GM19324 (cell line): ENCODE measurements at regions not wholly inside any gene's neighbourhood (a gene's known extent, or its start where the extent isn't known, plus 50 kb on each side); places are given as distances from the start of the nearest gene placed in this dataset.

Experiments used
- ATAC-seq: cut with Tn5 transposase; IDR thresholded peaks from one replicate; pipeline ENCODE4 v1.9.1; 2021; ENCODE audit warnings: mild to moderate bottlenecking, moderate library complexity; ENCODE audit not compliant: unreplicated experiment, low FRiP score

DNA sequence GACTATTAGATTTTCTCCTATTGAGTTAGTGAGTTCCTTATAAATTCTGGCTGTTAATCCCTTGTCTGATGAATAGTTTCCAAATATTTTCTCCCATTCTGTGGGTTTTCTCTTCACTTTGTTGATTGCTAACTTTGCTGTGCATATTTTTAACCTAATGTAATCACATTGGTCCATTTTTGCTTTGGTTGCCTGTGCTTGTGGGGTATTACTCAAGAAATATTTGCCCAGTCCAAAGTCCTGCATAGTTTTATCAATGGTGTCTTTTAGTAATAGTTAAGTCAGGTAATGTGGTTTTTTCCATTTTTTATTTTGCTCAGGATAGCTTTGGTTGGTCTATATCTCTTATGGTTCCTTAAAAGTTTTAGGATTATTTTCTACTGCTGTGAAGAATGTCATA lies 490.3 kb downstream of the ARAP2 start:
- ATAC-seq: no peak

DNA sequence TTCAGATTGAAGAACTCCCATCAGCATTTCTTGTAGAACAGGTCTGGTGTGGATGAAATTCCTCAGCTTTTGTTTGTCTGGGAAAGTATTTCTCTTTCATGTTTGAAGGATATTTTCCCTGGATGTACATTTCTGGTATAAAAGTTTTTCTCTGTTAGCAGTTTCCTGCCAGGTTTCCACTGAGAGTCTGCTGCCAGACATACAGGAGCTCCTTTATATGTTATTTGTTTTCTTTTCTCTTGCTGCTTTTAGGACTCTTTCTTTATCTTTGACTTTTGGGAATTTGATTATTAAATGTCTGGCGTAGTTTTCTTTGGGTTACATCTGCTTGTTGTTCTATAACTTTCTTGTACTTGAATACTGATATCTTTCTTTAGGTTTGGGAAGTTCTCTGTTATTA lies 486.5 kb downstream of the ARAP2 start:
- ATAC-seq: no peak

DNA sequence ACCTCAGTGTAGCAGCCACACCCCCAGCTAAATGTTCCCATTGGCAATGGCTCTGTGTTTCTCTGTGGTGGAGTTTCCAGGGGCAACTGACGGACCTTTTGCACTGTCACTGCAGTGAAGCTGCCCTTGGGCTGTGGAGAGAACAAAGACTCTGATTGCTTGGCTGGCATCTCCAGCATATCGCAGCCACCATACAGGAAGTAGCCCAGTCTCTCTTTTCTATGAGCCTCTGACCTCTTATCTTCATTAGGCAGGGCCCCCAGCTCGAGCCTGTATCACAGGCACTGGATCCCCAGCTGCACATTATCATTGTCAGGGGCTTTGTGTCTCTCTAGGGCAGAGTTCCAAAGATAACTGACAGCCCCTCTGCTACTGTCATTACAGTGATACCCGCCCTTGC lies 483.5 kb downstream of the ARAP2 start:
- ATAC-seq: no peak

DNA sequence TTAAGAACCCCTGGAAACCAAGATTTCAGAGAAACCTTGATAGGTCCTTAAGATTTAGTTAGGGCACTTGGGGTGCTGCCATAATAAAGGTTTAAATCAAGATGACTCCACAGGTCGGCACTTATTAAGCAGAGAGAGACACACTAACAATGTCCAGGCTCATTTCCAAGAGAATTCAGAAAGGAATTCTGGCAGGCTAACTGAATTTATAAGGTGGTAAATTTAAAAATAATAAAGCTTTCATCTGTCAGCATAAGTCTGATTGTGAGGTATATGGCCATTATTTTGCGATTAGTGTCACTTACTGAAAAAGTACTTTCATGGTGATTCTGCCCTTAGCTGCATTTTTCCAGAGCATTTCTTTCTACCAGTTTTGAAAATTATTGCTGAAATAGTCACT lies 472.7 kb downstream of the ARAP2 start:
- ATAC-seq: no peak

DNA sequence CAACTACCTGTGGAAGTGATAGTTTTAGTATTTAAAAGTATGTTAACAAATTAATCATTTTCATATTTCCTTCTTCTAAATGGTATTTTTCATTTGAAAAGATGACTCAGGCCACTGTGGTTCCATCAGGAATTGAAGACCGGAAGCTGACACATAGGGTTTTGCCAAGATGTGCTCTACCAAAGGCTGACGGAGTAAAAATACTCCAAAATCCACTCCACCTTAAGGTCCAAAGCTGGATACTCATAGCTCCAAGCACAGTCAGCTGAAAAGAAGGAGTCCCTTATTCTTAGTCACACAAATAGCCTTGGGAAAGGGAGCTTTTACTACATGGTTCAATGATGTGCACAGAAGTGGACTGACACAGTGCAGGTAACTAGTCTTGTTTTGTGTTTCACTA lies 472.0 kb downstream of the ARAP2 start:
- ATAC-seq: no peak

DNA sequence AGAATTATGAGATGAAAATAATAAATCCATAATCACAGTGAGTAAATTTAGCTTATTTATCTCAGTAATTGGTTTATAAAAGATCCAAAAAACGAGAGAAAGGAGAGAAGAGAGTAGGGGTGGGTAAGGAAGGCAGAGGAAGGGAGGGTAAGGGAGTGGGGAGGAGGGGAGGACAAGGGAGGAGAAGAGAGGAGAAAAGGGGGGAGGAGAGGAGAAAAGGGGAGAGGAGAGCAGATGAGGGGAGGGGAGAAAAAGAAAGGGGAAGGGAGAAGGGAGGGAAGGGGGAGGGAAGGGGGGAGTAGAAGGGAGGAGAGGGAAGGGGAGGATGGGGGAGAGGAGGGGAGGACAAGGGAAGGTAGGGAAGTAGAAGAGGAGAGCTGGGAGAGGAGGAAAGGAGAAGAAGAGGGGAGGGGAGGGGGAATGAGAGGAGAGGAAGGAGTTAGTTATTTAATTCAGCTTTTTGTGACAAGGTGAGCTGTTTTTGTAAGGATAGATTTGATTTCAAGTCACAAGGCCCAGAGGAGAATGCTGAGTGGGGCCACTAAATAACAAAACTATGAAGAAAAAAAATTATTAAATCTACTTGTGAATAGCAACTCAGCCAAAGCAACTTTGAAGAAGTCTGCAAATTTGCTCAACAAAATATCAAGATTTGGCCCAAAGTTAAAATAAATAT lies 454.3 kb downstream of the ARAP2 start:
- ATAC-seq: no peak

DNA sequence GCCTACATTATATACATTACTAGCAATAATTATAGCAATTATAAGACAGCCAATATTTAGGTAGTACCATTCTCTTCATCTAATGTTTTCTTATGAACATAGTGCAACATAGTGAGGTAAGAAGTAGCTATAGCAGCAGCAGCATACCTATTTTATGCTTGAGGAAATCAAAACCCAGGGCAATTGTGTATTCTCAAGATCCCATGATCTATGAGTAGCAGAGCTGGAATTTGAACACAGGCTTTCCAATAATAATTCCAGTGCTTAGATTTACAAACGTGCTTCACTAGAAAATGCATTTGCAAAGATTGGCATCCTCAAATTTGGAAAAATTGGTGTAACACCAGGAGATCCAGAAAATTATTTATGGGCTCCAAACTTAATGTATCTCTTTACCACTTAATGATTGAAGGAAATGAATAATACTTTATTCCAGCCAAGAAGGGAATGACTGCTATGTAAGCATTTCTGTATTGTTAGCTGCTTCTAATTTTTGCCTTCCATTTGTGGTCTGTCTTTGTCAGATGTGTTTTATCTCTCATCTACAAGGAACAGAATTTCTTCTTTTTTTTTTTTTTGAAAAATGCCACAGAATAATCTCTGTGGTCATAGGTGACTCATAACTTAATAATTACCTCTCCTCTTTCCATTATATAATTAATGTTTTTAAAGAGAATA lies 451.1 kb downstream of the ARAP2 start:
- no peak for ATAC-seq

DNA sequence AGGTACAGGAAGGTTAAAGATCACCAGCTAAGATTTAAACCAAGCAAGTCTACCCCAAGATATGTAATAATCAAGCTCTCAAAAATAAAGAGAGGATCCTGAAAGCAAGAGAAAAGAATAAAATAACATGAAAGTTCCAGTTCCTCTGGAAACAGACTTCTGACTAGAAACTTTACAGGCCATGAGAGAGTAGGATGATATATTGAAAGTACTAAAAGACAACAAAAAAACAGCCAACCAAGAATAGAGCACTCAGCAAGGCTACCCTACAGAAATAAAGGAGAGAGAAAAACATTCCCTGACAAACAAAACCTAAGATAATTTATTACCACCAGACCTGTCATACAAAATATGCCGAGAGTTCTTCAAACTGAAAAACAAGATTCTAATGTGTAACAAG lies 450.5 kb downstream of the ARAP2 start:
- ATAC-seq: no peak

DNA sequence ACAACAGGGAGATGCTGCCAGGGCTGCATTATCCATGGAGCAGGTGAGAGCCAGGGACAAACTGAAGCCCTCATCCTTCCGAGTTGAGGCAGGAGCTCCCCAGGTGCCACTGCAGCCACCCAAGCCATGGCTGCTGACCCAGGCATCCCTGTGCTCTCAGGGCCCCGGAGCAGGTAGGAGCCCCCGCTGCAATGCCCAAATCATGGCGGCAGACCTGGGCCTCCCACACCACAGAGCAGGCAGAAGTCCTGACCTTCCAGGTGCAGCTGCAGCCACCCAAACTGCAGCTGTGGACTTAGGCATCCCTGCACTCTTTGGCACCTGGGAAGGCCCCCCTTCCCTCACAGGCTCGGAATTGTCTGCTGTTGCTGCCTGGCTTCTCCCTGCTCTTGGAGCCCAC lies 443.6 kb downstream of the ARAP2 start:
- ATAC-seq: no peak

DNA sequence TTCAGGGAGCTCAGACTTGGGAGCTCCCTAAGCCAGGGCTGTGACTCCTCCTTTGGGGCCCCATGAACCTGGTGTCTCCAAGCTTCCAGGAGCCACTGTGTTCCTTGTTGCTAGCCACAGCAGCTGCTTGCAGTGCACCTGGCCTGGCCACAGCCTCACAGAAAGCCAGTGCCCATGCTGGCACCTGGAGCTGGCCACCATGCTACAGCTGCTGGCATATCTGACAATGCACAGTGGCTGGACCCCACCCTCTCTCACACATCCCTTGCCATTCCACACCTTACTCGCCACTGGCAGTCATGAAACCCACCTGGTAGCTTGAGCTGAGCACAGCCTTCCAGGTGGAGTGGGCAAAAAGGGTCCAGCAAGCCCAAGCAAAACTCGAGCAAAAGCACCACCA lies 441.7 kb downstream of the ARAP2 start:
- ATAC-seq: no peak

DNA sequence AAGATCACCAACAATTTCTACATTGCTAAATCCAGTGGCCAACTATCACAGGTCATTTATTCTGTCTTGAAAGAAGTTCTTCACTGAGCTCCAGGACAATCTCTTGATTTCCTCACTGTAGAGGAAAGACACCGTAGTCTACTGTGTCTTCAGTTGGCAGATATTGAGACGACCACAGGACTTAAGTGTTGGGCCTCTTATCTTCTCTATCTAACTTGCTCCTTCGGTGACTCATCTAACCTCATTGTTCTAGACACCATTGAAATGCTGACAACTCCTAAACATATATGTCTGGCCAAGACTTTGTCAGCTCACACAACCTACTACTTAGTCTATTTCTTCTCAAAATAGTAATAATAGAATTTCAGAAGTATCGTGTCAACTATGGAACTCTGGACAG lies 425.8 kb downstream of the ARAP2 start:
- ATAC-seq: no peak

DNA sequence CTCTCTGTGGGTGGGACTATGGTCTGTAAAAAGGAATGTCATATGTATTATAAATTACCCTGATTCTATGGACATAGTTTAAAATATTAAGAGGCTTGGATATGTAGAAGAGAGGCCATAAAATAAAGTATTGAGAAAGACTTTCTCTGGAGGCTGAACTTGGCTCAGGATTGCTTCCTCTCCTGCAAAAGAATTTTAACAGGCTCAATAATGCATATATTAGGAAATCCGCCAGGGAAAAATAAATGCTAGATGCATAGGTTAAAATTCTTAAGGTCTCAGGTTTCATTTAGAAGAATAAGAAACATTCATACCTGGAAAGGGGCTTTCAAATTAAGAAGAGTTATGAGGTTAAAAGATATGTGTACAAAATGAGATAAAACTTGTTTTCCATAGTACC lies 424.3 kb downstream of the ARAP2 start:
- ATAC-seq: no peak

DNA sequence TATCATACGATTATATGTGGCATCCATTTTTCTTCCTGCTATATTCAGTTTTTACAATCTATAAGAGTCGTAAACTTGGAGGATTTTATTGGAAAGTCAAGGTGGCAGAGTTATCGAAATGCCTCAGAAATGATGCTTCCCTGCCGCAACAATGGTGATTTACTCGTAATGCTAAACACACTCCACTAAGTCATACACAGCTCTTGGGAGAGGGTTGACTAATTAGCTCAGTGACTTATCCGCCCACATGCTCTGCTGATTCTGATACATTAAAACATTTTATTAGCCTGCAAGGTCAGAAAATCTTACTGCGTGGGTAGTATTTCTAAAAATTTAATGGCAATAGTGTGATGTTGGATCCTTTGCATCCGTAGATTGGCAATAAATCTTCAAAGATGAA lies 420.1 kb downstream of the ARAP2 start:
- no peak for ATAC-seq

DNA sequence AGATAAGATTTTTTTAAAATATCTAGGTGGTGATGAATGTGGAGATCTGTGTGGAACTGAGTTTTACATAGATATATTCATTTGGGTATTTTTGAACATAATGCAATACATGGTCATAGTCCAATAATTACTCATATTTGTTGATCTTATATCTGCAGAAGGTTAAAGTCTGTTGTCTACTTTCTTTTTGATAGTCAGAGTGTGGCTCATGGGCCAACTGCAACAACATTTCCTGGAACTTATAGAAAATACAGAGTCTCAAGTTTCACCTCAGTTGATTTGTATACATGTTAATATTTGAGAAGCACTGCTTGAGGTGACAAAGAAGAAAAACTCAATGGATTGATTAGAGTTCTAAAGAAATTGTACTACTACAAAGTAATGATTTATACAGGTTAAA lies 408.4 kb downstream of the ARAP2 start:
- ATAC-seq: no peak

DNA sequence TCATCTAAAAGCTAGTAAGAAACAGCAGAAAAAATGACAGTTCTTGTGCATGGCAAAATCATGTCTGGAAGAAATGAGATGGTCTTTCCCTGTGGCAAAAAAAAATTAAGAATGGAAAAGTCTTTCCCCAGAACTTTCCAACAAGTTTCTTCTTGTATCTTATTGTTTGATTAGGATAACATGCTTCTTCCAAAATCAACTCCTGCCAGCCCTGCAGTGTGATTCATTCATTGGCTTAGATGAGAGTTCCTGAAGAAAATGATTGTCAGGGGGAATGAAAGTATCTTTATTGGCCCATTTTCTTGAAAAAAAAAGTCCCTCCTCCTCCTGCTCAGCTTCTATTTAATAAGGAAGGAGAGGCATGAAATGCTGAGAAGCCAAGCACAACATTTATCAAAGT lies 407.7 kb downstream of the ARAP2 start:
- ATAC-seq: no peak

DNA sequence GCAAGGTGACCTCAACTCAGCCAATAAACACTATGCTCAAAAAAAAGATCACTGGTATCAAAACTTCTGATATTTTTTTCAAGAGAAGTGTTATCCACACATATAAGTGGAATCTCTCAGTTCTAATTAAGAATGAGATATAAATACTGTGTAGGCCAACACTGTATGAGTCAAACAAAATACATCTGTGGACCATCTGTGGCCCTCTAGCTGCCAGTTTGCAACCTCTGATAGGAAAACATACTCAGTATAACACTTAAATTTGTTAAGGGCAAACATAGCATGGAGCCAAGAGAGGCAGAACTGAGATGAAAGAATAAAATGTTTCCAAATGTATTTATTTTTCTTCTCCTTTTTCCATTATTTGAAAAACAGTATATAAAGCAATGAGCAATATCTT lies 377.3 kb downstream of the ARAP2 start:
- ATAC-seq: no peak

DNA sequence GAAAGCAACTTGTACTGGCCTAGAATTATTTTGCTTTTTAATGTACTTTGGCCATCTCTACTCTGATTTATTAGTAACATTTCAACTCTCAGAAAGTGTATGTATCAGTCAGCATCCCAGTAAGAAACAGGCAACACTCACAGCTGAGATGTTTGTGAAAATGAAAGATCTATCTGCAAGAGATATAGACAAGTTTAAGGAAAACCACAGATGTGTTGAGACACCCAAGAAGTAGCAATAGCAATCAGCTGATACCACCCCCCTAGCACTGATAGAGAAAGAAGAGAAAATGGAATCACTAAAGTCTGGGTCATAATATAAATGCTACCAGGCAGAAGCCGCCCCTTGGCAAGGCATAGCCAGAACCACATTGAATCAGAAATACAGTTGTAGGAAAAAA lies 372.0 kb downstream of the ARAP2 start:
- ATAC-seq: no peak

DNA sequence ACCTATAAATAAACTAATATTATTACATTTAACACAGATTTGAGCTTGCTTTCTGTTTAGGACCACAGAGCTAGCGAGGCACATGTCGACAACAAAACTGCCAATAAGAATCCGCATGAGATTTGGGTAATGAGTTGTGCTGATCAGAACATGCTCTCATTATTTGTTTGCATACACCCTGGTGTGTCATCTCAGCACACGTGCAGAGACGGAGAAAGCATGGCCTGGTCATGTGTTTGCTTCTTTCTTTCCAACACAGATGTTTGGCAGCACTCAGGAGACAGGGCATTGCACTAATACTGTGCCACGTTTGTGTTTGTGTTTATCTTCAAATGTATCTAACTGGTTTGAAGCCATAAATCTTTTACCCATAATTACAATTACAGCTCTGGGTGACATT lies 364.8 kb downstream of the ARAP2 start:
- ATAC-seq: no peak

DNA sequence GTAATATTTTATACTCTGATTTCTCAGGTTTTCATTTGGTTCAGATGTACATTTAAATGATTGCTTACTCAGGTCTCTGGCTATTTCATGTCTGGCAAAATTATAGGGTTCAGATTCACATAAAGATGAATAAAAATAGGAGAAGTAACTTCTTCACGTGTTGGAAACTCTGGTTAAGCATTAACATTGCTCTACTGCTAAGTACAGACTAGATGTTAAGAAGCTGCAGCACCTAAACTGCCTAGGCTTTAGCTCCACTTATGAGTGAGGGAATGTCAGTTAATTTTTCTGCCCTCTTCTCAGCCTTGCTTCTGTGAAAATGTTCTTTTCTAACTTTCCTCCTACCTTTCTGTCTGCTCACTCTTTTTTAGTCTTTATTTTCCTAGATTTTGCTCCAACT lies 361.2 kb downstream of the ARAP2 start:
- ATAC-seq: no peak

DNA sequence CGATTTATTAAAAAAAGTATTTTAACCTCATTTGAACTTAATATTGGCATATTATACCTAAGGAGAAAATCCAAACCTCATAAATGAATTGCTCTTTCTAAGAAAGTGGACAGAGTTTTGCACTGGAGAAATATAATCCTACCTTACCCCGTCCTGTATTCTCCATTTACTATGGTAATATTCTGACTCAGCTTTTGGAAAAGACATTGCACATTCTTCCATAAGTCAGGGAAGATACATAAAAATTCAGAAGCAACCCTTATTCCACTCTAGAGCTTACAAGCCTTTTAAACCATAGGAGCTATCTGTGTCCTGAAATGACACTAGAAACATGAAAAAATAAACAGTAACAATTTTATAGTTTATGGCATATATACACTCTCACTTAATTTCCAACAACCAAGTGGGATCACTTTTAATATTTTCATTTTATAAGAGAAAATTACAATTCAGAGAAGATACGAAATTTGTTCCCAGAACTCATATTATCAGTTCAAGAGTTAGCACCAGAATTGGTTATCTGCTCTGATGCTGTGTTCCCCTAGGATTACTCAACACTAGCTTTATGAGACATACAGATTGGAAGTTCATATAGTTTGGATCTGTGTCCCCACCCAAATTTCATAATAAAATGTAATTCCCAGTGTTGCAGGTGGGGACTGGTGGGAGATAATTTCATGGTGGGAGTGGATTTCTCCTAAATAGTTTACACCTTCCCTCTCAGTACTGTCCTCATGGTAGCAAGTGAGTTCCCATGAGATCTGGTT lies 359.4 kb downstream of the ARAP2 start:
- ATAC-seq: no peak

DNA sequence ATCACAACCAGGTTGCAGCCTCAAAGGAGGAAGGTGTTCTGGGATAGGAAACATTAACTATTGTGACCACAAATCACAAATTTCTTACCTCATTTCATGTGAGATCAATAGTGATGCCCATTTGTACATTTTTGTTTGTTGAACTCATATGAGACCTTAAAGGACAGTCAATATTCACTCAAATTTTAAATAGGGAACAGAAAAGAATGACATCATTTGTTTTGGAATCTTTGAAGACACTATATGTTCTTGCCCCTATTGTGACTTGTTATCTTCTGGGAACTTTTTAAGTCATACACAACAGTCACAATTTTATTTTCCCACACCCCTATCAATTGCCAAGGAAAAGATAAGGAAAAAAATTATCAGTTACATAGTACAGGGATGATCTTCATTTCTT lies 346.5 kb downstream of the ARAP2 start:
- ATAC-seq: no peak
